NCI-H2196 (cell line): ENCODE measurements at regions not wholly inside any gene's neighbourhood (a gene's known extent, or its start where the extent isn't known, plus 50 kb on each side); places are given as distances from the start of the nearest gene placed in this dataset.
A peak's percentile ranks its signal among the peaks of the same experiment; 100 is the strongest.
"Not testable (repeated sequence)": the region's sequence is repeated elsewhere in the genome, so short reads cannot be mapped to it uniquely, and the experiment has no call there.

Experiments
- DNase-seq: peaks from one replicate; lab custom pipeline; 2025; ENCODE audit not compliant: unreplicated experiment; lab: John Stamatoyannopoulos, UW

DNA sequence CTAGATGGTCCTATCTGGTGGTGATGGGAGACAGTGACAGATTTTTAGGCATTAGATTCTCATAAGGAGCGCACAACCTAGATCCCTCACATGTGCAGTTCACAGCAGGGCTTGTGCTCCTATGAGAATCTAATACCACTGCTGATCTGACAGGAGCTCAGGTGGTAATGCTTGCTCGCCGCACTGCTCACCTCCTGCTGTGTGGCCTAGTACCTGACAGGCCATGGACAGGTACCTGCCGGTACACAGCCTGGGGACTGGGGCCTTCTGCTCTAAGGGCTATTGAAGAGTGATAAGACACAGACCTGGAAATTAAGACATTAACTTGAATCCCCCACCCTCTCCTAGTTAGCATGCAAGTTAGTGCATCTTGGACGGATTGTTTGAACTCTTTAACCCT, 64.4 kb downstream of the KLRB1 start:
- DNase-seq, result not testable (repeated sequence)

GRCh38 chr12:9542827-9543226, 64.9 kb downstream of the KLRB1 start:
- DNase-seq, result not testable (repeated sequence)

- not testable (repeated sequence) for DNase-seq
These were observed 91.8 kb downstream of the KLRB1 start for GRCh38 chr12:9515925-9516324.

- DNase-seq, result not testable (repeated sequence)
These were observed 95.0 kb downstream of the KLRB1 start for GRCh38 chr12:9512695-9513094.

DNA sequence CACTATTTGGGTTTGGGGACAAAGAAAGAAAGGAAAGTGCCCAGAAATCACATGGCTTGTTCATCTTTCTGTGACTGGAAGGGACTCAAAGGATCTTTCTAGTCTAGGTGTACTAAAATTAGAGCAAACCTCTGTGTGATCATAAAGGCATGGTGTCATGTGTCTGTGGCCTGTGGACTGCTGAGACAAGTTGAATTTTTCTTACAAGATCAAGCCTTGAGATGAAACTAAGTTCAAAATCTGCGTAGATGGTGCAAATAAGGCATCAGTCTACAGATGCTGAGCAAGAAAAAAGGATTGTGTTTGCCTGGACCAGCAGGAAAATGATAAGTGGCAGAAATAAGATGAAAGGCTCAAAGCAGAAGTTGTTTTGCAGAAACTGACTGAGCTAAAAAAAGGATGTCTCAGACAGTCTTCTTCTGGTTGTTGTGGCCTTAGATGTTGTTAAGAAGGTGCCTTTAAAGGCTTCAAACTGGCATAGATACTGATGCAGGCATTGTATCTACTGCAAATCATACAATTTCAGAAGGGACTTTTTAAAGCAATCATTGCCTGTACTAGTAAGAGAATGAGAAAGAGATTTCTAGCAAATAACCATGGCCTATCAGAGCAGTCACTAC, 97.2 kb downstream of the KLRB1 start:
- DNase-seq, result not testable (repeated sequence)

GRCh38 chr12:9509464-9510161, 98.1 kb downstream of the KLRB1 start:
- DNase-seq, result peak; percentile 9

DNA sequence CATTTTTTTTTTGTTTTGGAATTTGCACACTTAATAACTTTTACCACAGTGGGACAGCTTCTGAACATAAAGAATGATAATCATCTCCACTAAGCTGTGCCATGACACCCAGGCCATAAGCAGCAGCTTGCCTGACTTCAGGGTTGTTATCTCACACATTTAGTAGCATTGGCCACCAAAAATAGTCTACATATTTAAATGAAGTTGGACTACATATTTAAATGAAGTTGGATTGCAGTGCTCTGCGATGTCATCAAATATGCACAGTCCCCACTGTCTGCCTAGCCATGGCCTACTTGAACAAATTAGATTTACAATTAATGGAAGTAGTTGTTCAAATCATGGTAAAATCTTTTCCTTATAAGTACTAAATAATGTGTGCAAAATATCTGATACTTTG, 101.0 kb downstream of the KLRB1 start:
- no peak for DNase-seq

GRCh38 chr12:9503384-9503783, 104.3 kb downstream of the KLRB1 start:
- DNase-seq, result not testable (repeated sequence)

GRCh38 chr12:9502845-9503244, 104.9 kb downstream of the KLRB1 start:
- not testable (repeated sequence) for DNase-seq

GRCh38 chr12:9493325-9493724, 114.4 kb downstream of the KLRB1 start:
- DNase-seq, result not testable (repeated sequence)

DNA sequence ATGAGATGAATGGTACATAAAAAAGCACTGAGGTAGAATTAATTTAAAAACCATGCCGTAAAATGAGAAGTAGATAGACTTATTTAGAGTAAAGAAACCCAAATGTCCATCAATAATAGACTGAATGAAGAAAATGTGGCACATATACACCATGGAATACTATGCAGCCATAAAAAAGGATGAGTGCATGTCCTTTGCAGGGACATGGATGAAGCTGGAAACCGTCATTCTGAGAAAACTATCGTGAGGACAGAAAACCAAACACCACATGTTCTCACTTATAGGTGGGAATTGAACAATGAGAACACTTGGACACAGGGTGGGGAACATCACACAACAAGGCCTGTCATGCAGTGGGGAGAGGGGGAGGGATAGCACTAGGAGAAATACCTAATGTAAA, 126.4 kb downstream of the KLRB1 start:
- DNase-seq, result not testable (repeated sequence)

GRCh38 chr12:9474197-9474596, 133.5 kb downstream of the KLRB1 start:
- DNase-seq, result not testable (repeated sequence)

- not testable (repeated sequence) for DNase-seq
These were observed 134.1 kb downstream of the KLRB1 start for GRCh38 chr12:9473638-9474037.

DNA sequence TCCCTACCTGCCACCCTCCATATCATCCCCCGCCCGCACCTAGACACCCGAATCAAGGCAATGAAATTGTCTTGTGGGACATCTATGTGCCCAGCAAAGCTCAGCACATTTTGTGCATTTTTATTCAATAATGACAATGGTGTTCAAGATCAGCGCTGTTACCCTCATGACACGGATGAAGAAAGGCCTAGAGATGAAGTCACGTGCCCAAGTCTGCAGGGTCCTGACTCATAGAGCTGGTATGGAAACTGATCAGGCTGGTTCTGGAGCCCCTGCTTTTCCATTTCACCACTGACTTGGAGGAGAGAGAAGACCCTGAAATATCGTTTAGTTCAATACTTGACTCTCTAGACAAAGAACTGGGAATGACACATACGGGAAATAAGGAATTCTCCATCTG, 136.2 kb downstream of the KLRB1 start:
- DNase-seq, result not testable (repeated sequence)

- DNase-seq, result not testable (repeated sequence)
These were observed 137.3 kb downstream of the KLRB1 start for GRCh38 chr12:9470367-9470766.

DNA sequence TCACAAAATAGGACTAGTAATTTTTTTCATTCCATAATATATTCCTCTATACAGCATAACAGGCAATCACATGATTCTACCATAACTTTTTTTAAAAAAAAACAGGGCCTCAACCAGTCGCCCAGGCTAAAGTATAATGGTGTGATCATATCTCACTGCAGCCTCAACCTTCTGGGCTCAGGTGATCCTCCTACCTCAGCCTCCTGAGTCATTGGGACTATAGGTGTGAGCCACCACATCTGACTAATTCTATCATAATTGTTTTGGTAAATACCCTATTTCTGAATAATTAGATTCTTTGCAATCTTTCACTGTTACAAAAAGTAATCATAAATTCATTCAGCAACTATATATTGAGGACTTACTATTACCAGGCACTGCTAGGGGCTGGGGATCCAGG, 137.8 kb downstream of the KLRB1 start:
- DNase-seq, result not testable (repeated sequence)

- DNase-seq, result not testable (repeated sequence)
These were observed 138.3 kb downstream of the KLRB1 start for GRCh38 chr12:9469463-9469862.

DNA sequence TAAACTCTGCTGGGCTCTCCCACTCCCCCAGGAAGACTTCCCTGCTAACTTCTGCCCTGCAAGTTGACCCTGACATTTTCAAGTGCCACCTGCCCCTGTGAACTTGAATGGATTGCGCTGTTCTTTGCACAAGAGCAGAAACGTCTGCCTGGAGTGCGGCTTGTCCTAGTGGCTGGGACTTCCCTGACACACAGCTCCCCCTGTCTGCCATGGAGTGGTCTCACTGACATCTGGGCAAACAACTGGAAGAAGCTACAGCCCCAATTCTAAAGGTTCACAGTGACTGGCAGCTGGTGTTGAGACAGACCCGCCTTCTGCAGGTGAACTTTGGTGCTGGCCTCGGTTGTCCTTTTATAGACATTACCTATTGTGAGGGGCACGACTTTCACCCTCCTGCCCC, 138.7 kb downstream of the KLRB1 start:
- DNase-seq, result not testable (repeated sequence)

- not testable (repeated sequence) for DNase-seq
These were observed 139.6 kb downstream of the KLRB1 start for GRCh38 chr12:9468144-9468543.

DNA sequence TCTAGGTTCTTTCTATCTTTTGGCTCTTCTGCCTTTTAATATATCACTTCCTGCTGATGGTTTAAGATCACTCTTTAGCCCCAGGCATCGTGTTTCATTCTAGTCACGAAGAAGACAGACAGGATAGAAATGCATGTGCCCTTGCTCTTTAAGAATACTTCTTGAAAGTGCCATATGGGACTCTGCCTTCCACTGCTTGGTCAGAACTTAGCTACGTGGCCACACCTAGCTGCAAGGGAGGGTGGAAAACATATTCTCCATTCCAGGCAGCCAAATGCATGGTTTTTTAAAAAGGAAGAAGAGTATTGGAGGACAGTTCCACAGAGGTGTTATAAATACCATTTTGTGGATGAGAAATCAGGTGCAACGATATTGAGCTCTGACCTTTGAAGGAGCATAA, 143.3 kb downstream of the KLRB1 start:
- no peak for DNase-seq

DNA sequence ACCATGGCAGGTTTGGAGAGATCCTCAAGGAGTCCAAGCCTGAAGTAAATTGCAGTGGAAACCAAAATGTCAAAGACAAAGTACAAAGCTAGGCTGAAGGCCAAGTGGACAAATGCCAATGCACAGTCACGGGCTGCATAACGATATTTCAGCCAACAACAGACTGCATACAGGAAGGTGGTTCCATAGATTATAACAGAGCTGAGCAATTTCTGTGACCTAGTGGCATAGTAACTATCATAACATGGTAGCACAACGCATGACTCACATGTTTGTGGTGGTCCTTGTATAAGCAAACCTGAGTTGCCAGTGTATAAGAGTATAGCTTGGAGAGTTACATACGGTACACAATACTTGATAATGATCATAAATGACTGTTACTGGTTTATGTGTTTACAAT, 152.2 kb downstream of the KLRB1 start:
- peak; percentile 29 for DNase-seq

GRCh38 chr12:9454021-9454420, 153.7 kb downstream of the KLRB1 start:
- DNase-seq, result not testable (repeated sequence)
